ENCODE measurements at regions not wholly inside any gene's neighbourhood (a gene's known extent, or its start where the extent isn't known, plus 50 kb on each side); places are given as distances from the start of the nearest gene placed in this dataset.

GRCh38 chr6:15809367-15809766 is 146.5 kb upstream of the DTNBP1 start:
- TF ChIP-seq CTCF (IDR thresholded peaks at IDR 0.05), result no peak
- no peak for DNase-seq
- Mint-ChIP-seq H3K9me3 (peaks cover 0 to 6% (median 4%) of the 10 kb centered on the region in 7 donors), H3K36me3 (no peaks in the 10 kb centered on the region), H3K27ac (no peak overlapping the region), H3K27me3 (ENCODE audit: low read depth in 3 of 3) (peaks cover 2 to 7% (median 5%) of the 10 kb centered on the region in 3 donors), H3K4me3 (no peak overlapping the region), H3K4me1 (peaks cover 17% of the 10 kb centered on the region)
- no peak overlapping the region for H3K9ac ChIP-seq (ENCODE audit: insufficient read depth, low read length, poor library complexity, severe bottlenecking)
- WGBS (ENCODE audit: insufficient coverage), result no CpG with 5 or more reads among the region's 2 CpGs
- H3K4me1 ChIP-seq (ENCODE audit: control insufficient read depth in 1 of 2, insufficient read depth in 2 of 2, low read length in 2 of 2), result peaks cover 0 to 8% of the 10 kb centered on the region in 2 donors
- intact Hi-C loops (cut with micrococcal nuclease), result no loop called here
- H3K79me2 ChIP-seq (ENCODE audit: insufficient read depth, low read length), result no peaks in the 10 kb centered on the region
- no peaks in the 10 kb centered on the region for H3K9me3 ChIP-seq (replicated peaks in 1 of 2; ENCODE audit: control insufficient read depth in 1 of 2, insufficient read depth in 1 of 2, low read length in 2 of 2)
- no peaks in the 10 kb centered on the region for H3K36me3 ChIP-seq (replicated peaks in 1 of 2; ENCODE audit: control insufficient read depth in 1 of 2, insufficient read depth in 2 of 2, low read length in 2 of 2)
- no peak overlapping the region for H3K27ac ChIP-seq (ENCODE audit: low read depth in 1 of 2, low read length in 2 of 2)
- H2AFZ ChIP-seq (ENCODE audit: insufficient read depth, low read depth, low read length, poor library complexity, severe bottlenecking), result no peak overlapping the region
- no peaks in the 10 kb centered on the region for H3K27me3 ChIP-seq (ENCODE audit: control insufficient read depth in 2 of 2, insufficient read depth in 2 of 2, low read length in 2 of 2)
- H4K20me1 ChIP-seq (ENCODE audit: insufficient read depth, low read length), result no peaks in the 10 kb centered on the region
- no peak overlapping the region for H3K4me2 ChIP-seq (replicated peaks; ENCODE audit: extremely low read depth, low read length, poor library complexity, severe bottlenecking)
- H3K4me3 ChIP-seq (replicated peaks in 1 of 3; ENCODE audit: low read depth in 2 of 3, low read length in 3 of 3), result no peak overlapping the region

- intact Hi-C loops (cut with micrococcal nuclease), result no loop called here
- no peaks in the 10 kb centered on the region for H3K9me3 ChIP-seq (replicated peaks in 1 of 2; ENCODE audit: control insufficient read depth in 1 of 2, insufficient read depth in 1 of 2, low read length in 2 of 2)
- peaks cover 0 to 5% (median 2%) of the 10 kb centered on the region in 3 donors for H3K27me3 Mint-ChIP-seq (ENCODE audit: low read depth in 3 of 3)
- H3K4me1 Mint-ChIP-seq, result no peaks in the 10 kb centered on the region
- H4K20me1 ChIP-seq (ENCODE audit: insufficient read depth, low read length), result no peaks in the 10 kb centered on the region
- no peak overlapping the region for H3K4me3 ChIP-seq (replicated peaks in 1 of 3; ENCODE audit: low read depth in 2 of 3, low read length in 3 of 3)
- peak overlapping the region in 1 of 2 donors; percentile 8 for H3K4me3 Mint-ChIP-seq
- no peak overlapping the region for H3K4me2 ChIP-seq (replicated peaks; ENCODE audit: extremely low read depth, low read length, poor library complexity, severe bottlenecking)
- H3K4me1 ChIP-seq (ENCODE audit: control insufficient read depth in 1 of 2, insufficient read depth in 2 of 2, low read length in 2 of 2), result no peaks in the 10 kb centered on the region
- no peaks in the 10 kb centered on the region for H3K27me3 ChIP-seq (ENCODE audit: control insufficient read depth in 2 of 2, insufficient read depth in 2 of 2, low read length in 2 of 2)
- WGBS (ENCODE audit: insufficient coverage), result 59% methylated on average over 7 of the region's 13 CpGs
- H2AFZ ChIP-seq (ENCODE audit: insufficient read depth, low read depth, low read length, poor library complexity, severe bottlenecking), result no peak overlapping the region
- H3K9me3 Mint-ChIP-seq, result peaks cover 0 to 2% (median 0%) of the 10 kb centered on the region in 7 donors
- H3K27ac ChIP-seq (ENCODE audit: low read depth in 1 of 2, low read length in 2 of 2), result no peak overlapping the region
- H3K36me3 Mint-ChIP-seq, result no peaks in the 10 kb centered on the region
- peak overlapping the region in 1 of 7 donors; percentile 75 for H3K27ac Mint-ChIP-seq
- TF ChIP-seq CTCF (IDR thresholded peaks at IDR 0.05), result no peak
- no peaks in the 10 kb centered on the region for H3K79me2 ChIP-seq (ENCODE audit: insufficient read depth, low read length)
- no peaks in the 10 kb centered on the region for H3K36me3 ChIP-seq (replicated peaks in 1 of 2; ENCODE audit: control insufficient read depth in 1 of 2, insufficient read depth in 2 of 2, low read length in 2 of 2)
- H3K9ac ChIP-seq (ENCODE audit: insufficient read depth, low read length, poor library complexity, severe bottlenecking), result no peak overlapping the region
- no peak for DNase-seq
Measured at GRCh38 chr6:15804164-15805154, 141.6 kb upstream of the DTNBP1 start.

Data from CD14-positive monocyte (primary cell).